Neutrophil (primary cell): ENCODE measurements at regions not wholly inside any gene's neighbourhood (a gene's known extent, or its start where the extent isn't known, plus 50 kb on each side); places are given as distances from the start of the nearest gene placed in this dataset.
A peak's percentile ranks its signal among the peaks of the same experiment; 100 is the strongest.

Experiments
- H3K27ac ChIP-seq: fragments of 200-600 bp; sonication (generic); 2 replicates; pipeline ENCODE4 v1.5.1; 2016; ENCODE audit warnings: mild to moderate bottlenecking, moderate library complexity
- H3K27me3 ChIP-seq: fragments of 200-600 bp; sonication (generic); 2 replicates; pipeline ENCODE4 v1.6.0; 2016; ENCODE audit warnings: mild to moderate bottlenecking
- H3K36me3 ChIP-seq: fragments of 200-600 bp; sonication (generic); 2 replicates; pipeline ENCODE4 v1.5.1; 2017
- H3K4me1 ChIP-seq, 2 experiments: fragments of 200-600 bp in 1 of 2; sonication (generic) in 1 of 2; 1 replicate in 1 of 2; 2 replicates in 1 of 2; pipeline versions ENCODE4 v1.5.1 to v1.6.1; 2013 to 2016; ENCODE audit warnings: low read depth in 1 of 2, low read length in 1 of 2, mild to moderate bottlenecking in 1 of 2, moderate library complexity in 1 of 2; ENCODE audit not compliant: control insufficient read depth in 1 of 2, insufficient read depth in 1 of 2
- H3K4me3 ChIP-seq, 2 experiments: fragments of 200-600 bp in 1 of 2; sonication (generic) in 1 of 2; 1 replicate in 1 of 2; 2 replicates in 1 of 2; pipeline ENCODE4 v1.5.1; 2013 to 2016; ENCODE audit warnings: low read depth in 1 of 2, low read length in 1 of 2, mild to moderate bottlenecking in 1 of 2, moderate library complexity in 1 of 2
- H3K9me3 ChIP-seq: fragments of 200-600 bp; sonication (generic); 2 replicates; pipeline ENCODE4 v1.5.1; 2016
- CTCF ChIP-seq: fragments of 200-600 bp; sonication (generic); IDR thresholded peaks from 2 replicates; pipeline ENCODE4 v1.5.1; 2016; ENCODE audit warnings: antibody characterized with exemption

- no peak for TF ChIP-seq CTCF
- Histone ChIP-seq H3K27me3 (no peaks in the 10 kb centered on the region), H3K36me3 (no peaks in the 10 kb centered on the region), H3K27ac (peak overlapping the region; percentile 72), H3K4me3 (peak overlapping the region in 1 of 2 experiments; percentile 6), H3K4me1 (peaks cover 16 to 36% of the 10 kb centered on the region in 2 experiments), H3K9me3 (no peaks in the 10 kb centered on the region)
These were observed 283.1 kb downstream of the PLPP3 start for GRCh38 chr1:56295949-56296929.

GRCh38 chr1:56291374-56291919, 287.9 kb downstream of the PLPP3 start:
- no peaks in the 10 kb centered on the region for H3K36me3 ChIP-seq
- no peaks in the 10 kb centered on the region for H3K9me3 ChIP-seq
- no peaks in the 10 kb centered on the region for H3K27me3 ChIP-seq
- no peak overlapping the region for H3K27ac ChIP-seq
- H3K4me3 ChIP-seq, result no peak overlapping the region
- H3K4me1 ChIP-seq, result peaks cover 10 to 20% of the 10 kb centered on the region in 2 experiments
- TF ChIP-seq CTCF, result no peak

GRCh38 chr1:56289260-56289659, 290.1 kb downstream of the PLPP3 start:
- H3K4me3 ChIP-seq, result no peak overlapping the region
- TF ChIP-seq CTCF, result no peak
- H3K4me1 ChIP-seq, result peaks cover 0 to 3% of the 10 kb centered on the region in 2 experiments
- no peak overlapping the region for H3K27ac ChIP-seq
- H3K9me3 ChIP-seq, result no peaks in the 10 kb centered on the region
- H3K27me3 ChIP-seq, result no peaks in the 10 kb centered on the region
- no peaks in the 10 kb centered on the region for H3K36me3 ChIP-seq

- Histone ChIP-seq H3K4me1 (peaks cover 0 to 3% of the 10 kb centered on the region in 2 experiments), H3K27ac (no peak overlapping the region), H3K9me3 (no peaks in the 10 kb centered on the region), H3K4me3 (no peak overlapping the region), H3K27me3 (no peaks in the 10 kb centered on the region), H3K36me3 (no peaks in the 10 kb centered on the region)
- no peak for TF ChIP-seq CTCF
These were observed 291.6 kb downstream of the PLPP3 start for GRCh38 chr1:56287721-56288120.

- H3K4me3 ChIP-seq, result no peak overlapping the region
- TF ChIP-seq CTCF, result no peak
- no peaks in the 10 kb centered on the region for H3K27me3 ChIP-seq
- no peaks in the 10 kb centered on the region for H3K36me3 ChIP-seq
- no peaks in the 10 kb centered on the region for H3K9me3 ChIP-seq
- no peak overlapping the region for H3K27ac ChIP-seq
- peaks cover 0 to 3% of the 10 kb centered on the region in 2 experiments for H3K4me1 ChIP-seq
These were observed 292.4 kb downstream of the PLPP3 start for GRCh38 chr1:56286956-56287355.
